T-cell (primary cell): ENCODE measurements at regions not wholly inside any gene's neighbourhood (a gene's known extent, or its start where the extent isn't known, plus 50 kb on each side); places are given as distances from the start of the nearest gene placed in this dataset.
A peak's percentile ranks its signal among the peaks of the same experiment; 100 is the strongest.

ENCODE experiments used
- ATAC-seq, 4 experiments: fragments of 200-7000 bp in 3 of 4; fragments of 150-1000 bp in 1 of 4; cut with Tn5 transposase; replicated peaks in 1 of 4; 1 replicate in 3 of 4; 2 replicates in 1 of 4; pipeline ENCODE4 v1.10.0; 2021; ENCODE audit warnings: moderate library complexity in 3 of 4, mild to moderate bottlenecking in 2 of 4, moderate number of reproducible peaks in 1 of 4
- CTCF ChIA-PET, 2 donors: fragments of 300-600 bp; sonication (Branson Sonifier 250); formaldehyde crosslinking; loops; one replicate each; lab custom pipeline; 2022; ENCODE audit warnings: antibody characterized with exemption in 2 of 2; lab: Charles Lee
- POLR2A ChIA-PET, 2 donors: fragments of 300-600 bp; sonication (Branson Sonifier 250); formaldehyde crosslinking; loops; one replicate each; lab custom pipeline; 2022; ENCODE audit warnings: antibody characterized with exemption in 2 of 2; lab: Charles Lee
- DNase-seq, 35 experiments: peaks; one replicate each; pipeline versions ENCODE4 v3.0.0 to v3.0.0-alpha.2; 2013 to 2023
- H3K27ac ChIP-seq: one replicate; pipeline ENCODE4 v1.5.1; 2013; ENCODE audit warnings: low read length
- H3K27me3 ChIP-seq, 2 experiments: replicated peaks in 1 of 2; 1 replicate in 1 of 2; 2 replicates in 1 of 2; pipeline versions ENCODE4 v1.6.1 to v1.7.0; 2013; ENCODE audit warnings: low read length in 1 of 2, mixed read lengths in 1 of 2; ENCODE audit not compliant: control insufficient read depth in 2 of 2, insufficient read depth in 2 of 2; ENCODE audit errors: extremely low read depth in 1 of 2
- H3K36me3 ChIP-seq, 2 donors: 1 replicate in 1 of 2; 2 replicates in 1 of 2; pipeline versions ENCODE4 v1.6.1 to v1.7.0; 2013; ENCODE audit warnings: low read length in 1 of 2; ENCODE audit not compliant: control insufficient read depth in 2 of 2, insufficient read depth in 1 of 2; ENCODE audit errors: extremely low read depth in 1 of 2
- H3K4me1 ChIP-seq, 2 experiments: 1 replicate in 1 of 2; 2 replicates in 1 of 2; pipeline versions ENCODE4 v1.6.1 to v1.7.0; 2013; ENCODE audit warnings: low read length in 2 of 2, mixed read lengths in 1 of 2; ENCODE audit not compliant: insufficient read depth in 2 of 2, control insufficient read depth in 1 of 2; ENCODE audit errors: extremely low read depth in 1 of 2
- H3K4me3 ChIP-seq, 2 donors: 1 replicate in 1 of 2; 2 replicates in 1 of 2; pipeline versions ENCODE4 v1.5.1 to v1.7.0; 2013; ENCODE audit warnings: mild to moderate bottlenecking in 2 of 2, low read length in 1 of 2, moderate library complexity in 1 of 2; ENCODE audit not compliant: control insufficient read depth in 1 of 2; ENCODE audit errors: extremely low read depth in 1 of 2
- H3K9me3 ChIP-seq: 2 replicates; pipeline ENCODE4 v1.7.0; 2013
- H3K27ac Mint-ChIP-seq, 2 donors: one replicate each; pipeline ENCODE4 v1.8.0; 2020 to 2021; ENCODE audit warnings: mild to moderate bottlenecking in 2 of 2, mixed read lengths in 2 of 2
- H3K27me3 Mint-ChIP-seq, 2 donors: one replicate each; pipeline ENCODE4 v1.8.0; 2021 to 2022; ENCODE audit warnings: mixed read lengths in 2 of 2
- H3K36me3 Mint-ChIP-seq: one replicate; pipeline ENCODE4 v1.8.0; 2021; ENCODE audit warnings: mixed read lengths
- H3K4me1 Mint-ChIP-seq, 3 donors: one replicate each; pipeline ENCODE4 v1.8.0; 2020 to 2022; ENCODE audit warnings: mixed read lengths in 3 of 3, mild to moderate bottlenecking in 1 of 3
- H3K4me3 Mint-ChIP-seq, 3 donors: one replicate each; pipeline ENCODE4 v1.8.0; 2020 to 2022; ENCODE audit warnings: mild to moderate bottlenecking in 3 of 3, mixed read lengths in 3 of 3, moderate library complexity in 3 of 3
- H3K9me3 Mint-ChIP-seq, 3 donors: one replicate each; pipeline ENCODE4 v1.8.0; 2020 to 2022; ENCODE audit warnings: mixed read lengths in 3 of 3
- WGBS: methylation state at CpG from one replicate; pipeline ENCODE4 v1.1.5; 2013; ENCODE audit warnings: missing lambda C conversion rate; ENCODE audit not compliant: insufficient coverage; 5-methylcytosine and 5-hydroxymethylcytosine counted together

DNA sequence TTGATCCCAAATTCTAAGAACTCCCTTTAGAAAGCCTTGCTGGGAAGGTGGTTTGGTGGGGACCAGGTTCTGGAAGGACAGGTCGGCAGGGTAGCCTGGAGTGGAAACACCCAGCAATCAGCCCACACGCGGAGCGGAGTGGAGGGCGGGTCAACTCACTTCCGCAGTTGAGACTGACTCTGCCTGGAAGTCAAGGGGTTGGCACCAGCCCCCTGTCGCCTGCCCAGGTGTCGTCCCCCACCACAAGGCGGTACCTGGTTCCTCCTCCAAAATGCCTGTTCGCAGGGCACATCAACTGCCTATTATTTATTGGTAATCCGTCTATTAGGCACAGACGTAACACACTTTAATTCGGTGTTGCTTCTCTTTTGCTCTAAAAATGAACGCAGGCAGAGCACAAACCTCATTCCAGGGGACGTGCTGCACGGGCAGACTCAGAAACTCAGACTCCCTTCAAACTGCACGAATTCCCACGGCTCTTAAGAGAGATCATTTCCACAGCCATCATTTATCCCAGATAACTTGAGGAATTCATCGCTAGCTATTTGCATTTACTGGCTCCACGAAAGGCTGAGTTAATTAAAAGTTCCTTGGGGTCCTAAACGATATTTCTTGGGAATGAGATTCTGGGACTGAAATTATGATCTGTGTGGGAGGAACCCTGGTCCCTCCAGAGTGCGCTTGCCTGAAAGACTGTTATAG, 248.2 kb upstream of the PPP2R2D start:
- CTCF ChIA-PET, result no interaction called here
- no peak overlapping the region for H3K4me3 ChIP-seq
- Mint-ChIP-seq H3K27ac (no peak overlapping the region), H3K27me3 (peaks cover 26 to 27% of the 10 kb centered on the region in 2 donors), H3K9me3 (no peaks in the 10 kb centered on the region), H3K36me3 (no peaks in the 10 kb centered on the region), H3K4me3 (no peak overlapping the region), H3K4me1 (peaks cover 2 to 6% (median 2%) of the 10 kb centered on the region in 3 donors)
- peaks cover 0 to 4% of the 10 kb centered on the region in 2 experiments for H3K4me1 ChIP-seq
- DNase-seq (no peak), ATAC-seq (no peak)
- no peak overlapping the region for H3K27ac ChIP-seq
- WGBS, result 43% methylated on average over 19 of the region's 22 CpGs
- no peaks in the 10 kb centered on the region for H3K9me3 ChIP-seq
- H3K36me3 ChIP-seq, result no peaks in the 10 kb centered on the region
- H3K27me3 ChIP-seq, result peaks cover 0 to 43% of the 10 kb centered on the region in 2 experiments
- POLR2A ChIA-PET, result no interaction called here

DNA sequence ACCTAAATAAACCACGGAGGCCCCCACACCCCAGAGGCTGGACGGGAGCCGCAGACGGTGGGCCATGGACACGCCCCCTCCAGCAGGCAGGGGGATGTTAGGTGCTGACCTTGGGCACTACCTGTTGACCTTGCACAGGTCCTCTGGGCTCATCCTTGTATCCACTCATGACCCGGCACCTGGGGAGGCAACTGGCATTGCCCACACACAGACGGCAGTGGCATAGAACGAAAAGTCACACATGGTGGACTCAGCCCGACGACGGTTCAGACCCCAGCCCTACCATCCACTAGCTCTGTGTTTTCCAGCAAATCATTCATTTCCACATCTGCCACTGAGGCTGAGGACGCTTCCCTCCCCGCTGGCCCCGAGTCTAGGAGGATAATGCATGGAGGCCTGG, 247.7 kb upstream of the PPP2R2D start:
- Histone ChIP-seq H3K27me3 (peaks cover 0 to 39% of the 10 kb centered on the region in 2 experiments), H3K36me3 (no peaks in the 10 kb centered on the region), H3K4me3 (no peak overlapping the region), H3K9me3 (no peaks in the 10 kb centered on the region), H3K27ac (no peak overlapping the region), H3K4me1 (peaks cover 0 to 4% of the 10 kb centered on the region in 2 experiments)
- Mint-ChIP-seq H3K36me3 (no peaks in the 10 kb centered on the region), H3K27ac (no peak overlapping the region), H3K4me3 (no peak overlapping the region), H3K9me3 (no peaks in the 10 kb centered on the region), H3K4me1 (peaks cover 2 to 6% (median 2%) of the 10 kb centered on the region in 3 donors), H3K27me3 (peaks cover 22% of the 10 kb centered on the region in 2 donors)
- DNase-seq (no peak), ATAC-seq (no peak)
- 76% methylated on average over 7 of the region's 14 CpGs for WGBS
- ChIA-PET CTCF (no interaction called here), POLR2A (no interaction called here)

DNA sequence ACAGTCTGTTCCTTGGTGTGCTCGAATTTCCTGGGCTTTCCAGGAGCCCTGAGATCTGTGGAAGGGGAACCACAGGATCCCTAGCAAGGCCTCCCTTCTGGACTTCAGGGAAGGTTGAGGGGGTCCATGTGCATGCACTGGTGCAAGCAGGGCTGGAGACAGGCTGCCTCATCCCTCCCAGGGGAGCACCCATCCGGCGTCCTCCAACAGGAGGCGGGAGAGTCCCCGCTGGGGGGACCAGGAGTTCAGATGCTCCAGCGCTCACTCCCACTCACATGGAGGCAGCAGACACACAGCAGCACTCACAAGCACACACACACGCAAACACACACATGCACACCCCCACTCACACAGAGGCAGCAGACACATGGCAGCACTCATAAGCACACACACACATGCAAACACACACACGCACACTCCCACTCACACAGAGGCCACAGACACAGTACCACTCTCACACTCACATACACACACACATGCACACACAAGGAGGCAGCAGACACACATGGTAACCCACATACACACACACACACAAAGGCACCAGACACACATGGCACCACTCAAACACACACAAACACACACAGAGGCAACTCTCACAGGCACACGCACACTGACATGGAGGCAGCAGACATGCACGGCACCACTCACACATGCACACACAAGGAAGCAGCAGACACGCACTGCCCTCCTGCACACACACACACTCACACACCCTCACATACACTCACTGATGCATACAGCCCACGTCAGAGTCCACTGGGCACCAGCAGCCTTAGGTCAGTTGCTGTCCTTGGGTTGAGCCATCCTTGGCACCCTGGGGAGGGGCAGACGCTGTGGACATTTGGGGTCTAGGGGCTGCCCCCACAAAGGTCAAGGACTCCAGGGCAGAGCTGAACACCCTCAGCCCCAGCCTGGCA, 247.0 kb upstream of the PPP2R2D start:
- 89% methylated on average over 11 of the region's 13 CpGs for WGBS
- no peaks in the 10 kb centered on the region for H3K36me3 Mint-ChIP-seq
- H3K27ac Mint-ChIP-seq, result no peak overlapping the region
- ChIA-PET POLR2A (no interaction called here), CTCF (no interaction called here)
- no peaks in the 10 kb centered on the region for H3K36me3 ChIP-seq
- no peaks in the 10 kb centered on the region for H3K9me3 Mint-ChIP-seq
- no peak for ATAC-seq
- peaks cover 0 to 4% of the 10 kb centered on the region in 2 experiments for H3K4me1 ChIP-seq
- H3K27ac ChIP-seq, result no peak overlapping the region
- H3K9me3 ChIP-seq, result no peaks in the 10 kb centered on the region
- no peak overlapping the region for H3K4me3 Mint-ChIP-seq
- H3K27me3 Mint-ChIP-seq, result peaks cover 18 to 23% of the 10 kb centered on the region in 2 donors
- H3K27me3 ChIP-seq, result peaks cover 0 to 45% of the 10 kb centered on the region in 2 experiments
- H3K4me3 ChIP-seq, result no peak overlapping the region
- peaks cover 2 to 6% (median 2%) of the 10 kb centered on the region in 3 donors for H3K4me1 Mint-ChIP-seq
- no peak for DNase-seq

DNA sequence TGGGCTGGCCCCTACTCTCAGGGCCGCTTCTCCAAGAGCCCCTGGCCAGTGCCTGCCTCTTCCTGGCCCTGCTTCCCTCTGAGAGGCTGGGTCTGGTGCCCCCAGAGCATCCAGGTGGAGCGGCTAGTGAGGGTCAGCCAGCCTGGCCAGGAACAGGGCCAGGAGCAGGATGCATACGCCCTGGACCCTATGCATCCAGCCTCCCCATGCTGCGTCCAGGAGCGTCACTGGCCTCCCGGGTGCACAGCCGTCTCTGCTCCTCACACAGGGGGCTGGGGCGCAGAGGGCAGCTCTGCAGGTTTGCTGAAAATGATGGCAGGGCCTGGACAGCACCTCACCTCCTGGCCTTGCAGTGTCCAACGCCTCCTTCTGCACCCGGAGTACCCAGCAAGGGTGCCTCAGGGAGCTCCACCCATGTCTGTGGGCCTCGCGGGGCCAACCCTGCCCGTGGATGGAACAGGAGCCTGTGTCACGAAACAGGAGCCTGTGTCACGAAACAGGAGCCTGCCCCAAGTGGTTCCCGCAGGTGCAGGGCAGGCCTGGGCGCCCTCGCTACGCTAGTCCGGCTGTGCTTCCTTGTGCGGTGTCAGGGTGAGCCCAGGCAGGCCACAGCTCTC, 246.2 kb upstream of the PPP2R2D start:
- no peak overlapping the region for H3K27ac Mint-ChIP-seq
- H3K9me3 Mint-ChIP-seq, result no peaks in the 10 kb centered on the region
- no peaks in the 10 kb centered on the region for H3K36me3 Mint-ChIP-seq
- WGBS, result 79% methylated on average over 19 of the region's 21 CpGs
- H3K4me3 ChIP-seq, result no peak overlapping the region
- ATAC-seq, result peak in 1 of 4 experiments; percentile 29
- no peak overlapping the region for H3K27ac ChIP-seq
- peaks cover 2 to 6% (median 2%) of the 10 kb centered on the region in 3 donors for H3K4me1 Mint-ChIP-seq
- no peak overlapping the region for H3K4me3 Mint-ChIP-seq
- peaks cover 18 to 23% of the 10 kb centered on the region in 2 donors for H3K27me3 Mint-ChIP-seq
- no peak for DNase-seq
- ChIA-PET POLR2A (no interaction called here), CTCF (no interaction called here)
- H3K27me3 ChIP-seq, result peaks cover 0 to 48% of the 10 kb centered on the region in 2 experiments
- H3K9me3 ChIP-seq, result no peaks in the 10 kb centered on the region
- no peaks in the 10 kb centered on the region for H3K36me3 ChIP-seq
- peaks cover 0 to 4% of the 10 kb centered on the region in 2 experiments for H3K4me1 ChIP-seq

DNA sequence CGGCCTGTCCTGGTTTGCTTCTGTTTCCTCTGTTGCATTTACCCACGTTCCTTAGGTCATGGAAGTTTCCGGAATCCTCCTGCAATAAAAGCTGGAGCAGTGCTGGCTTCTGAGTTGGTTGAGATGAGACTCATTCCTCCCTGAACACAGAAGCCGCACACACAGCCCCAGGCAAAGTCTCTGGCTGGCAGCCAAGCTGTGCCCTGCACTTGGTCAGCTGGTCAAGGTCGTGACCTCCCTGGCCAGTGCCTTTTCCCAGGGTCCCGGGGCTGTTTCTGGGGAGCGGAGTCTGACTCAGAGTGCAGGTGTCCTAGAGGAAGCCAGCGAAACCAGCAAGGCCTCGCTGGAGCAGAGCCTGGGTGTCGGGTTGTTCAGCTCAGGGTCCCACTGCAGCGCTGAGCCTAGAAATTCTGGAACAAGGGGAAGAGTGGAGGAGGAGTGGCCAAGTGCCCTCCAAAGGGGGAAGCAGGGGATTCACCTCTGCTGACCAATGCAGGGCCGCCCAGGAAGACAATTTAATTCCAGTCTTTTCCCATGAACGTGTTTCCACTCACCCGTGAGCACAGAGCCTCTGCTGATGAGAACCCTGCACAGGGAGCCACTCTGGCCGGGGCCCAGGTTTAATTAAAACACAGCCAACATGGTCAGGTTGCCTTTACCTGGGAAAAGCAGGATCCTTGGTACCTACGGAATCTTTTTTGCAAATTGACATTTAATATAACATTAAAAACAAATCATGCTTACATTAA, 245.5 kb upstream of the PPP2R2D start:
- Histone ChIP-seq H3K36me3 (no peaks in the 10 kb centered on the region), H3K9me3 (no peaks in the 10 kb centered on the region), H3K4me1 (peaks cover 0 to 4% of the 10 kb centered on the region in 2 experiments), H3K4me3 (no peak overlapping the region), H3K27me3 (peaks cover 0 to 45% of the 10 kb centered on the region in 2 experiments), H3K27ac (no peak overlapping the region)
- POLR2A ChIA-PET, result no interaction called here
- H3K36me3 Mint-ChIP-seq, result no peaks in the 10 kb centered on the region
- CTCF ChIA-PET, result no interaction called here
- no peak for ATAC-seq
- no peak for DNase-seq
- no peak overlapping the region for H3K27ac Mint-ChIP-seq
- WGBS, result 75% methylated on average over 11 of the region's 16 CpGs
- peaks cover 18 to 23% of the 10 kb centered on the region in 2 donors for H3K27me3 Mint-ChIP-seq
- H3K9me3 Mint-ChIP-seq, result no peaks in the 10 kb centered on the region
- peaks cover 2 to 6% (median 2%) of the 10 kb centered on the region in 3 donors for H3K4me1 Mint-ChIP-seq
- no peak overlapping the region for H3K4me3 Mint-ChIP-seq

DNA sequence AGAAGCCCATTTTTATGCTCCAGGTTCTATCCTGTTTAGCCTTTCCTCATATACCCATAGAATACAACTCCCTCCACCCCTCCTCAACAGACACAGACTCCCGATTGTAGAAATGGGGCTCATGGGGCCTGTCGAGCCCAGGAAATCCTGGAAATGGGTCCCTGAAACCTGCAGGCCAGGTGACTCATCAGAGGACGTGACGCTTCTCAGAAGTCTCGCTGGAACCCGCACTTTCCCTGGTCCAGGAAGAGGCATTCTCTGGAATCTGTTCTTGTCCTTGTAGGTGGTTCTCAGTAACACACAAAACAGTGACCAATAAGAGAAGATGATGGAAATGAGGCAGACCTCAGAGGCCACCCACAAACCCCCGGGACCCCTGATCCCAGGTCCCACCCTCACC, 244.8 kb upstream of the PPP2R2D start:
- Histone ChIP-seq H3K27ac (no peak overlapping the region), H3K9me3 (no peaks in the 10 kb centered on the region), H3K36me3 (no peaks in the 10 kb centered on the region), H3K4me3 (no peak overlapping the region), H3K27me3 (peaks cover 0 to 42% of the 10 kb centered on the region in 2 experiments), H3K4me1 (peaks cover 0 to 4% of the 10 kb centered on the region in 2 experiments)
- Mint-ChIP-seq H3K27me3 (peaks cover 21 to 22% of the 10 kb centered on the region in 2 donors), H3K36me3 (no peaks in the 10 kb centered on the region), H3K4me3 (no peak overlapping the region), H3K27ac (no peak overlapping the region), H3K4me1 (peaks cover 2 to 6% (median 2%) of the 10 kb centered on the region in 3 donors), H3K9me3 (peaks cover 0 to 3% (median 0%) of the 10 kb centered on the region in 3 donors)
- ATAC-seq, result no peak
- ChIA-PET POLR2A (no interaction called here), CTCF (no interaction called here)
- WGBS, result 83% methylated on average over 7 of the region's 7 CpGs
- no peak for DNase-seq
